Gastrocnemius medialis (tissue), 4 donors: ENCODE measurements at regions not wholly inside any gene's neighbourhood (a gene's known extent, or its start where the extent isn't known, plus 50 kb on each side); places are given as distances from the start of the nearest gene placed in this dataset.

ENCODE experiments used
- ATAC-seq, 2 donors: fragments of 150-250 bp; one replicate each; pipeline ENCODE4 v1.9.1; 2016
- DNase-seq, 2 donors: peaks; one replicate each; pipeline ENCODE4 v3.0.0-alpha.2; 2019
- H3K27ac ChIP-seq, 4 donors: fragments of 200-600 bp; sonication (generic); 1 replicate in 1 of 4; 2 replicates in 3 of 4; pipeline ENCODE4 v1.5.1; 2016 to 2018; ENCODE audit warnings: mild to moderate bottlenecking in 2 of 4, moderate library complexity in 1 of 4
- H3K27me3 ChIP-seq, 3 donors: fragments of 200-600 bp; sonication (generic) in 2 of 3; 1 replicate in 1 of 3; 2 replicates in 2 of 3; pipeline versions ENCODE4 v1.5.1 to v1.6.0; 2016 to 2019; ENCODE audit warnings: mild to moderate bottlenecking in 1 of 3, moderate library complexity in 1 of 3
- H3K36me3 ChIP-seq, 2 donors: fragments of 200-600 bp; sonication (generic) in 1 of 2; one replicate each; pipeline ENCODE4 v1.5.1; 2017 to 2018
- H3K4me1 ChIP-seq, 2 donors: fragments of 200-600 bp; sonication (generic) in 1 of 2; one replicate each; pipeline ENCODE4 v1.5.1; 2016 to 2017; ENCODE audit warnings: mild to moderate bottlenecking in 2 of 2
- H3K4me3 ChIP-seq, 4 donors: fragments of 200-600 bp; sonication (generic) in 3 of 4; 1 replicate in 1 of 4; 2 replicates in 3 of 4; pipeline ENCODE4 v1.5.1; 2016 to 2019; ENCODE audit warnings: mild to moderate bottlenecking in 2 of 4
- H3K9me3 ChIP-seq, 3 donors: fragments of 200-600 bp; sonication (generic) in 2 of 3; 1 replicate in 1 of 3; 2 replicates in 2 of 3; pipeline ENCODE4 v1.5.1; 2016 to 2019
- POLR2A ChIP-seq, 2 donors: fragments of 450-650 bp; IDR thresholded peaks; one replicate each; pipeline ENCODE4 v1.6.1; 2017; ENCODE audit warnings: antibody characterized with exemption in 2 of 2, mild to moderate bottlenecking in 2 of 2, moderate library complexity in 2 of 2
- in situ Hi-C, 4 donors: fragments of 200-750 bp; cut with MboI; loops; one replicate each; pipeline versions ENCODE4 v1.15.0 to v1.8.0; 2017; ENCODE audit warnings: low sequenced_read_pairs in 4 of 4
- intact Hi-C: fragments of 100-400 bp; cut with DNase I; formaldehyde crosslinking; loops from one replicate; pipeline ENCODE4 v1.15.1; 2023; ENCODE audit warnings: low total_unique reads
- TF ChIP-seq, protein P1 (sequence below), 5 experiments: fragments of 450-650 bp in 3 of 5; fragments of 200-600 bp in 2 of 5; sonication (generic) in 2 of 5; IDR thresholded peaks in 4 of 5; conservative IDR thresholded peaks in 1 of 5; 1 replicate in 4 of 5; 2 replicates in 1 of 5; pipeline ENCODE4 v1.5.1; 2016 to 2019; ENCODE audit warnings: antibody characterized with exemption in 5 of 5, mild to moderate bottlenecking in 3 of 5, moderate library complexity in 3 of 5

DNA sequence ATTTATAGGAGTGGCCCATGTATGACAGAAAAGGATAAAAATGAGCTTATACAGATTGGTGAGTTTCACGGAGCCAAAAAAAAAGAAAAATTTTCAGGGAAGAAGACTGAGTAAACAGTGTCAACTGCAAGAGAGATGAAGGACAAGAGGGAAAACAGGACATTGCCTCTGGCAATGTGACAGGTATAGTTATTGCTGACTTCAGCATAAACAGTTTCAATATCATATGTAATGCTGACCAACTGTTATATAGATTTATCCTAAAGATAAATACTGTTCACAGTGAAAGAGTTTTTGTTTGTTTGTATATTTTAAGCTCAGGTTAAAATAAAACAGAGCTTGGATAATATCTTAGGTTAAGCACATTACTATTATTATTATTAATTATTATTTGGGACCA, 98.0 kb upstream of the FSIP2 start:
- intact Hi-C loops (no loop called here), in situ Hi-C loops (no loop called here)
- Histone ChIP-seq H3K4me1 (no peaks in the 10 kb centered on the region), H3K9me3 (no peaks in the 10 kb centered on the region), H3K27me3 (no peaks in the 10 kb centered on the region), H3K4me3 (no peak overlapping the region), H3K27ac (no peak overlapping the region), H3K36me3 (no peaks in the 10 kb centered on the region)
- ATAC-seq (no peak), DNase-seq (no peak)
- no peak for TF ChIP-seq POLR2A (IDR thresholded peaks at IDR 0.05)
- TF ChIP-seq, protein P1, sequence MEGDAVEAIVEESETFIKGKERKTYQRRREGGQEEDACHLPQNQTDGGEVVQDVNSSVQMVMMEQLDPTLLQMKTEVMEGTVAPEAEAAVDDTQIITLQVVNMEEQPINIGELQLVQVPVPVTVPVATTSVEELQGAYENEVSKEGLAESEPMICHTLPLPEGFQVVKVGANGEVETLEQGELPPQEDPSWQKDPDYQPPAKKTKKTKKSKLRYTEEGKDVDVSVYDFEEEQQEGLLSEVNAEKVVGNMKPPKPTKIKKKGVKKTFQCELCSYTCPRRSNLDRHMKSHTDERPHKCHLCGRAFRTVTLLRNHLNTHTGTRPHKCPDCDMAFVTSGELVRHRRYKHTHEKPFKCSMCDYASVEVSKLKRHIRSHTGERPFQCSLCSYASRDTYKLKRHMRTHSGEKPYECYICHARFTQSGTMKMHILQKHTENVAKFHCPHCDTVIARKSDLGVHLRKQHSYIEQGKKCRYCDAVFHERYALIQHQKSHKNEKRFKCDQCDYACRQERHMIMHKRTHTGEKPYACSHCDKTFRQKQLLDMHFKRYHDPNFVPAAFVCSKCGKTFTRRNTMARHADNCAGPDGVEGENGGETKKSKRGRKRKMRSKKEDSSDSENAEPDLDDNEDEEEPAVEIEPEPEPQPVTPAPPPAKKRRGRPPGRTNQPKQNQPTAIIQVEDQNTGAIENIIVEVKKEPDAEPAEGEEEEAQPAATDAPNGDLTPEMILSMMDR (IDR thresholded peaks at IDR 0.05 in 4 of 5, conservative IDR thresholded peaks at IDR 0.05 in 1 of 5), result no peak

DNA sequence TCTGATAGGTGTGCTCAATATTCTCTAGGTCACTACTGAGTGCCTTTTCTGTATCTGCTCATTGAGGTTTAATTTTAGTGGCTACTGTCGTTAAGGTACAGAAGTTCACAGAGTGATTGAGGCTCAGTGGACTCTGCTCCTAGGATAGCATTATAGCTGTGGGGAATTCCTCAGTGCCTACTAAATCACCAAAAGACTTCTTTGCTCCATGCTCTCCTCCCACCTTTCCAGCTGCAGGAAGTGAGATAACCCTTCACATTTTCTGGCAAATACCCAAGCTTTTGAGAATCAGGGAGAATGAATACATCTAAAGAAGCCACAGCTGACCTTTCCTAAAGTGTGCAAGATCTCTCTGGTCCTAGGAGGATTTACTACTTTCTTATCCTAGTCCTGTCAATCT, 95.2 kb upstream of the FSIP2 start:
- Histone ChIP-seq H3K36me3 (no peaks in the 10 kb centered on the region), H3K27me3 (no peaks in the 10 kb centered on the region), H3K4me1 (no peaks in the 10 kb centered on the region), H3K27ac (no peak overlapping the region), H3K9me3 (no peaks in the 10 kb centered on the region), H3K4me3 (no peak overlapping the region)
- TF ChIP-seq, protein P1 (IDR thresholded peaks at IDR 0.05 in 4 of 5, conservative IDR thresholded peaks at IDR 0.05 in 1 of 5), result no peak
- TF ChIP-seq POLR2A (IDR thresholded peaks at IDR 0.05), result no peak
- intact Hi-C loops, result no loop called here
- DNase-seq, result no peak
- in situ Hi-C loops, result no loop called here
- no peak for ATAC-seq

DNA sequence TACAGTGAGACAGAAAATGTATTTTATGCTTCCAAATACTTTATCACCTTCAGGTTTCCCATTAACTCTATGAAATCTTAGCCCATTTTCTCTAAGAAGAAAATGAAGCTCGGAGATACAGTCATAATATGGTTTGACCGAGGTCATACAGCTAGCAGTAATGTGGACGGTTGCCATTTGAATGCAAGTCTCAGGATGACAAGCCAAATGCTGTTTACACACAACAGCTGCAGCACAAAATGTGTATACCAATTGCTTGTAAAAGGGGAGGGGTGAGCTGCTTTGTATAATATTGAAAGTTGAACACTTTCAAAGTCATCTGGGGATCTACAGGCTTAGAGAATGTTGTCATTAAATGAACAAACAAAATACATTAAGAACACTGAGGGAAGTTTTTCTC, 93.8 kb upstream of the FSIP2 start:
- Histone ChIP-seq H3K27me3 (no peaks in the 10 kb centered on the region), H3K4me1 (no peaks in the 10 kb centered on the region), H3K9me3 (no peaks in the 10 kb centered on the region), H3K36me3 (no peaks in the 10 kb centered on the region), H3K27ac (no peak overlapping the region), H3K4me3 (no peak overlapping the region)
- in situ Hi-C loops, result no loop called here
- DNase-seq (no peak), ATAC-seq (no peak)
- intact Hi-C loops, result no loop called here
- no peak for TF ChIP-seq POLR2A (IDR thresholded peaks at IDR 0.05)
- TF ChIP-seq, protein P1 (IDR thresholded peaks at IDR 0.05 in 4 of 5, conservative IDR thresholded peaks at IDR 0.05 in 1 of 5), result no peak

DNA sequence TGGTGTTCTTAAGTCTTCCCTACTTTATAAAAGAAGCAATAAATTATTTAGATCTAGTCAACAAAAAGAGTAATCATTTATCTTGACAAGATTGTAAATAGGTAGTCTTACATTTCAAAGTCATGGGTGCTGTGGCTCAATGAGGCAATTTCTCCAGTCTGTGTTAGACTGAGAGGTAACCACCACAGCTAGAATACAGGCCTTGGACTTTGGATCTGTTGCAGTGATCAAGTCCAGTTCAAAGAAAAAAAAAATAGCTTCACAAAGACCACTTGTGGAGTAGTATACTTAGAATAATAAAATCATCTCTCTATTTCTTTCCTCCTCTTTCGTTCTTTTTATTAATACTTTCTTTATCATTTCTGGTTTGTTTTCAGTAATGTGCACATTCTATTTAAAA, 93.1 kb upstream of the FSIP2 start:
- H3K4me1 ChIP-seq, result no peaks in the 10 kb centered on the region
- in situ Hi-C loops (no loop called here), intact Hi-C loops (no loop called here)
- no peak for TF ChIP-seq POLR2A (IDR thresholded peaks at IDR 0.05)
- TF ChIP-seq, protein P1 (IDR thresholded peaks at IDR 0.05 in 4 of 5, conservative IDR thresholded peaks at IDR 0.05 in 1 of 5), result no peak
- no peak overlapping the region for H3K27ac ChIP-seq
- H3K9me3 ChIP-seq, result no peaks in the 10 kb centered on the region
- H3K36me3 ChIP-seq, result no peaks in the 10 kb centered on the region
- H3K4me3 ChIP-seq, result no peak overlapping the region
- H3K27me3 ChIP-seq, result no peaks in the 10 kb centered on the region
- DNase-seq, result no peak
- no peak for ATAC-seq

DNA sequence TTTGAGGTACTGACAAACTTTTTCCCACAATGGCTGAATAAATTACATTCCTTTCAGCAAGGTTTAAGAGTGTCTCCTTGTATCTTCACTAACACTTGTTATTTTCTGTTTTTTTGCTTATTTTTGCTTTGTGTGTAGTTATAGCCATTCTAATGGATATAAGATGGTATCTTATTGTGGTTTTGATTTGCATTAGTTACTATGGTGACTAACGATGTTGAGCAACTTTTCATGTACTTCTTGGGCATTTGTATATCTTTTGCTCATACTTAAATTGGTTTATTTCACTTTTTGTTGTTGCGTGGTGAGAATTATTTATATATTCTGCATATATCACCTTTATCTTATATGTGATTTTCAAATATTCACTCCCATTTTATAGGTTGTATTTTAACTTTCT, 79.9 kb upstream of the FSIP2 start:
- H3K9me3 ChIP-seq, result no peaks in the 10 kb centered on the region
- no peak overlapping the region for H3K27ac ChIP-seq
- H3K36me3 ChIP-seq, result no peaks in the 10 kb centered on the region
- no peak for TF ChIP-seq POLR2A (IDR thresholded peaks at IDR 0.05)
- no peaks in the 10 kb centered on the region for H3K27me3 ChIP-seq
- H3K4me3 ChIP-seq, result no peak overlapping the region
- ATAC-seq (no peak), DNase-seq (no peak)
- intact Hi-C loops, result no loop called here
- H3K4me1 ChIP-seq, result no peaks in the 10 kb centered on the region
- in situ Hi-C loops, result no loop called here
